ENCODE measurements at regions not wholly inside any gene's neighbourhood (a gene's known extent, or its start where the extent isn't known, plus 50 kb on each side); places are given as distances from the start of the nearest gene placed in this dataset.

DNA sequence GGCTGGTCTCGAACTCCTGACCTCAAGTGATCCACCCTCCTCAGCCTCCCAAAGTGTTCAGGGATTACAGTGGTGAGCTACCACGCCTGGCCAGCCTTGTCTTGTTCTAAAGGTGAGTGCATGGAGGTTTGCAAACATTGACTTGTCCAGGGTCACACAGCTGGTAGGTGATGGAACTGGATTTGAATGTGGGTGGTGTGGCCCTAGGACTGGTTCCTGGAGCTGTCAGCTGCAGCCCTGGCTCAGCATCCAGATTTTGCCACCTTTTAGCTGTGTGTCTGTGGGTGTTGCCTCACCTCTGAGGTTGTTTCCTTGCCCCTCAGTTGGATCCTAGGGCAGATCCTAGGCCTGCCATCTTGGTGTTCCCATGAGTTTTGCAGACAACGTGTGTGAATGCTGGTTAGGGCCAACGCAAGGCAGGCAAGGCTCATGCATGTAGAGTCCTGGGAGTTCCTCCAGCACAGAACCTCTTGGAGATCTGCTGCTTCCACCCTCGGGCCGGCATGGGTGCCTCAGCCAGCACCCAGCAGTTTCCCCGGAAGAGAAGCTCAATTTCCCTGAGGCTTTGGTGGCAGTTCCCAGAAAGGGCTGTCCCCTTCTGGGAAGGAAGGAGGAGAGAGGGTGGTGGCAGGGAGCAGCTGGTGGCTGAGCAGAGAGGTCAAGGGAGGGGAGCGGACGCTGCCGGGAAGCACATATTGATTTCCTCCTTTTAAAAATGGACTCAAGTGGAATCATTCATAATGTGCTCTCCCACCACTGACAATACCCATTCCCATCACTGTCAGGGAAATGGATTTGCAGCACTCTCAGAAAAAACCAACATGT lies 127.6 kb upstream of the HS6ST1 start:
- TF ChIP-seq CTCF (IDR thresholded peaks at IDR 0.05) (no peak), EP300 (IDR thresholded peaks at IDR 0.05) (no peak)
